GM12873 (cell line): ENCODE measurements at regions not wholly inside any gene's neighbourhood (a gene's known extent, or its start where the extent isn't known, plus 50 kb on each side); places are given as distances from the start of the nearest gene placed in this dataset.
A peak's percentile ranks its signal among the peaks of the same experiment; 100 is the strongest.

Experiments
- CTCF ChIP-seq: IDR thresholded peaks from 2 replicates; pipeline ENCODE4 v1.5.1; 2012; ENCODE audit warnings: low read depth, mild to moderate bottlenecking, moderate library complexity, low read length, control low read depth; ENCODE audit not compliant: insufficient read depth; ENCODE audit errors: missing control alignments

GRCh38 chr7:46681865-46682503 lies 760.9 kb upstream of the IGFBP3 start:
- TF ChIP-seq CTCF = peak; percentile 15

GRCh38 chr7:46680147-46680546 lies 759.1 kb upstream of the IGFBP3 start:
- TF ChIP-seq CTCF = no peak

GRCh38 chr7:46679671-46680070 lies 758.6 kb upstream of the IGFBP3 start:
- TF ChIP-seq CTCF = no peak

GRCh38 chr7:46678421-46678820 lies 757.3 kb upstream of the IGFBP3 start:
- no peak for TF ChIP-seq CTCF

GRCh38 chr7:46675456-46675855 lies 754.4 kb upstream of the IGFBP3 start:
- TF ChIP-seq CTCF = no peak

GRCh38 chr7:46672861-46673260 lies 751.8 kb upstream of the IGFBP3 start:
- no peak for TF ChIP-seq CTCF

- TF ChIP-seq CTCF = no peak
Observed at GRCh38 chr7:46671108-46671769, 750.2 kb upstream of the IGFBP3 start.
